ENCODE measurements at regions not wholly inside any gene's neighbourhood (a gene's known extent, or its start where the extent isn't known, plus 50 kb on each side); places are given as distances from the start of the nearest gene placed in this dataset.

DNA sequence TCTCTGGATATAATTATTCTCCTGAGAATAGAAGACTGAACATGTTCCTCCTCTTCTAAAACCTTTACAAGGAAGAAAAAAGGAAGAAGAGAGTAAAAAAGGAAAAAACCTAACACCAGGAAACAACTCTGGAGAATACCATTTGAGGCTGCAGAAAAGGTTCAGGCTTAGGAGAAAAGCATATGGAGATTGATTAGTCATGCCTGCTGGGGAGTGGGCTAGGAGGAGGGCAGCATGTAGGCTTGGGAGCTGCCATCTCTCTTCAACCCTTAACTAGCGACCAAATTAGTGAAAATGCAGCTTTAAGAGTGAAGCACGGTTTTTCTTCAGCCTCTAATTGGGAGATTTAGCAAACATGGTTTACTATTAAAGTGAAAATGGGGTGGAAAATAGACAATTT is 273.0 kb upstream of the CRY1 start:
- Histone ChIP-seq H4K20me1 (replicated peaks; ENCODE audit: control insufficient read depth, insufficient read depth, low read length) (no peaks in the 10 kb centered on the region), H3K27me3 (ENCODE audit: control insufficient read depth in 2 of 2, insufficient read depth in 2 of 2, low read length in 2 of 2) (peaks cover 3 to 9% of the 10 kb centered on the region in 2 experiments; a peak in 3 of 5 replicates), H3K4me2 (ENCODE audit: insufficient read depth, low read length) (no peak overlapping the region), H3K36me3 (ENCODE audit: control insufficient read depth, insufficient read depth, low read length) (no peaks in the 10 kb centered on the region), H3K9me1 (ENCODE audit: control insufficient read depth, insufficient read depth, low read length) (no peaks in the 10 kb centered on the region), H3K4me1 (replicated peaks in 1 of 2; ENCODE audit: control insufficient read depth in 2 of 2, insufficient read depth in 2 of 2, low read length in 2 of 2) (no peaks in the 10 kb centered on the region), H2AFZ (ENCODE audit: low read depth, low read length) (no peak overlapping the region), H3K79me2 (ENCODE audit: control insufficient read depth, insufficient read depth, low read length) (no peaks in the 10 kb centered on the region), H3K4me3 (no peak overlapping the region), H3K9me3 (replicated peaks; ENCODE audit: control insufficient read depth, insufficient read depth, low read depth, low read length) (no peaks in the 10 kb centered on the region), H3K27ac (ENCODE audit: extremely low read depth, low read depth, low read length) (no peak overlapping the region), H3K9ac (ENCODE audit: insufficient read depth in 1 of 2, low read depth in 2 of 2, low read length in 2 of 2) (no peak overlapping the region)
- intact Hi-C loops (cut with micrococcal nuclease), result no loop called here
- ATAC-seq (no peak), FAIRE-seq (no peak), DNase-seq (ENCODE audit: extremely low read depth in 1 of 4, low spot score in 3 of 4) (no peak)
- WGBS (ENCODE audit: insufficient coverage, low coverage, missing lambda C conversion rate), result 0% methylated on average over 2 of the region's 2 CpGs
- in situ Hi-C loops (cut with MboI), result no loop called here
- CTCF ChIA-PET (ENCODE audit: low intra/inter-chr PET ratio), result interaction anchor here (0.7 kb wide), 1 partner anchor 123 kb away, joined by 3 read pairs; no protein-coding TSS in a partner anchor
- TF ChIP-seq CBX8 (IDR thresholded peaks at IDR 0.05; ENCODE audit: borderline replicate concordance, extremely low read depth, low read depth, low read length, poor library complexity, severe bottlenecking) (no peak), ZNF253 (CRISPR knock-in tag; conservative IDR thresholded peaks at IDR 0.05) (no peak), PYGO2 (tag; IDR thresholded peaks at IDR 0.05) (no peak), TAF9B (IDR thresholded peaks at IDR 0.05; ENCODE audit: partially characterized antibody) (no peak), RBM14 (IDR thresholded peaks at IDR 0.05; ENCODE audit: borderline replicate concordance, insufficient read depth, low read depth, low read length) (no peak), SMARCC2 (IDR thresholded peaks at IDR 0.05; ENCODE audit: low read depth) (no peak), BMI1 (IDR thresholded peaks at IDR 0.05; ENCODE audit: low read length) (no peak), ELF4 (CRISPR knock-in tag; IDR thresholded peaks at IDR 0.05) (no peak), RBM15 (IDR thresholded peaks at IDR 0.05; ENCODE audit: insufficient read depth, low read length) (no peak), ZEB2 (IDR thresholded peaks at IDR 0.05) (no peak), FOXK1 (CRISPR knock-in tag; IDR thresholded peaks at IDR 0.05; ENCODE audit: borderline replicate concordance) (no peak), NFXL1 (CRISPR knock-in tag; IDR thresholded peaks at IDR 0.05) (no peak)
- TF ChIP-seq, protein P1, sequence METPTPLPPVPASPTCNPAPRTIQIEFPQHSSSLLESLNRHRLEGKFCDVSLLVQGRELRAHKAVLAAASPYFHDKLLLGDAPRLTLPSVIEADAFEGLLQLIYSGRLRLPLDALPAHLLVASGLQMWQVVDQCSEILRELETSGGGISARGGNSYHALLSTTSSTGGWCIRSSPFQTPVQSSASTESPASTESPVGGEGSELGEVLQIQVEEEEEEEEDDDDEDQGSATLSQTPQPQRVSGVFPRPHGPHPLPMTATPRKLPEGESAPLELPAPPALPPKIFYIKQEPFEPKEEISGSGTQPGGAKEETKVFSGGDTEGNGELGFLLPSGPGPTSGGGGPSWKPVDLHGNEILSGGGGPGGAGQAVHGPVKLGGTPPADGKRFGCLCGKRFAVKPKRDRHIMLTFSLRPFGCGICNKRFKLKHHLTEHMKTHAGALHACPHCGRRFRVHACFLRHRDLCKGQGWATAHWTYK (CRISPR knock-in tag; IDR thresholded peaks at IDR 0.05), result no peak
- POLR2A ChIA-PET, result no interaction called here
- no TSS peak for BruUV-seq (replicated peaks)
